Stimulated activated CD4-positive, alpha-beta T cell treated with anti-CD3 and anti-CD28 coated beads, TNF-alpha, amount 100 ng/mL, for 24 hours (primary cell): ENCODE measurements at regions not wholly inside any gene's neighbourhood (a gene's known extent, or its start where the extent isn't known, plus 50 kb on each side); places are given as distances from the start of the nearest gene placed in this dataset.

Experiments
- DNase-seq, 3 experiments: peaks; one replicate each; pipeline ENCODE4 v3.0.0-alpha.2; 2020; ENCODE audit warnings: low read depth in 3 of 3

GRCh38 chrX:20432048-20432447 lies 165.3 kb upstream of the RPS6KA3 start:
- no peak for DNase-seq

- DNase-seq: no peak
These were observed 164.8 kb upstream of the RPS6KA3 start for GRCh38 chrX:20431486-20431885.

GRCh38 chrX:20427173-20427770 lies 160.6 kb upstream of the RPS6KA3 start:
- DNase-seq: no peak

- no peak for DNase-seq
These were observed 155.0 kb upstream of the RPS6KA3 start for GRCh38 chrX:20421697-20422096.

GRCh38 chrX:20421275-20421674 lies 154.6 kb upstream of the RPS6KA3 start:
- no peak for DNase-seq

- no peak for DNase-seq
These were observed 153.3 kb upstream of the RPS6KA3 start for GRCh38 chrX:20420058-20420457.

- DNase-seq: no peak
These were observed 151.9 kb upstream of the RPS6KA3 start for GRCh38 chrX:20418379-20419150.

- no peak for DNase-seq
These were observed 148.2 kb upstream of the RPS6KA3 start for GRCh38 chrX:20414762-20415445.

- DNase-seq: no peak
These were observed 147.4 kb upstream of the RPS6KA3 start for GRCh38 chrX:20414066-20414465.

GRCh38 chrX:20412871-20413486 lies 146.3 kb upstream of the RPS6KA3 start:
- DNase-seq: peak in 2 of 3 experiments; percentile 10 to 14

GRCh38 chrX:20410540-20410939 lies 143.8 kb upstream of the RPS6KA3 start:
- no peak for DNase-seq

- DNase-seq: no peak
These were observed 143.3 kb upstream of the RPS6KA3 start for GRCh38 chrX:20409991-20410390.

- no peak for DNase-seq
These were observed 136.2 kb upstream of the RPS6KA3 start for GRCh38 chrX:20402956-20403355.

- no peak for DNase-seq
These were observed 133.2 kb upstream of the RPS6KA3 start for GRCh38 chrX:20399728-20400414.

- DNase-seq: no peak
These were observed 130.9 kb upstream of the RPS6KA3 start for GRCh38 chrX:20397587-20397986.

- DNase-seq: no peak
These were observed 127.7 kb upstream of the RPS6KA3 start for GRCh38 chrX:20394451-20394850.

GRCh38 chrX:20393944-20394343 lies 127.2 kb upstream of the RPS6KA3 start:
- no peak for DNase-seq

- DNase-seq: no peak
These were observed 121.9 kb upstream of the RPS6KA3 start for GRCh38 chrX:20388594-20388993.

GRCh38 chrX:20383477-20383876 lies 116.8 kb upstream of the RPS6KA3 start:
- DNase-seq: no peak

GRCh38 chrX:20382518-20383297 lies 116.0 kb upstream of the RPS6KA3 start:
- no peak for DNase-seq

GRCh38 chrX:20382082-20382481 lies 115.4 kb upstream of the RPS6KA3 start:
- DNase-seq: no peak
